PC-3 (cell line): ENCODE measurements at regions not wholly inside any gene's neighbourhood (a gene's known extent, or its start where the extent isn't known, plus 50 kb on each side); places are given as distances from the start of the nearest gene placed in this dataset.

ENCODE experiments used
- ATAC-seq: fragments of 200-7000 bp; cut with Tn5 transposase; 2 replicates; pipeline ENCODE4 v1.9.1; 2020; ENCODE audit warnings: mild to moderate bottlenecking, moderate library complexity
- BruUV-seq: library from RNA; stranded (reverse); fragments of 400-500 nt; replicated peaks from 2 replicates; lab custom pipeline; 2021; lab: Mats Ljungman, UMichigan
- CTCF ChIA-PET: fragments of 300-600 bp; sonication (Branson Sonifier 250); formaldehyde crosslinking; loops from one replicate; lab custom pipeline; 2022; ENCODE audit warnings: antibody characterized with exemption; lab: Charles Lee
- POLR2A ChIA-PET: fragments of 300-600 bp; sonication (Branson Sonifier 250); formaldehyde crosslinking; loops from one replicate; lab custom pipeline; 2022; ENCODE audit warnings: antibody characterized with exemption; ENCODE audit not compliant: unreplicated experiment; lab: Charles Lee
- DNase-seq: peaks from one replicate; pipeline ENCODE4 v3.0.0-alpha.2; 2015
- H2AFZ ChIP-seq: fragments of 300-600 bp; sonication (generic); 2 replicates; pipeline ENCODE4 v1.6.0; 2016; ENCODE audit warnings: antibody characterized with exemption, low read length
- H3F3A ChIP-seq: fragments of 300-600 bp; sonication (generic); one replicate; pipeline ENCODE4 v1.6.0; 2017; ENCODE audit warnings: antibody characterized with exemption, low read length, control low read depth, mild to moderate bottlenecking; ENCODE audit not compliant: unreplicated experiment
- H3K27ac ChIP-seq: fragments of 300-600 bp; sonication (generic); 2 replicates; pipeline ENCODE4 v1.5.1; 2016; ENCODE audit warnings: mild to moderate bottlenecking, low read length
- H3K27me3 ChIP-seq: fragments of 300-600 bp; sonication (generic); 2 replicates; pipeline ENCODE4 v1.6.1; 2016; ENCODE audit warnings: low read length, mixed read lengths
- H3K36me3 ChIP-seq: fragments of 300-600 bp; sonication (generic); 2 replicates; pipeline ENCODE4 v1.6.1; 2016; ENCODE audit warnings: low read depth, mixed run types, low read length, mixed read lengths
- H3K4me1 ChIP-seq: fragments of 300-600 bp; sonication (generic); 2 replicates; pipeline ENCODE4 v1.5.1; 2016; ENCODE audit warnings: low read length; ENCODE audit not compliant: insufficient read depth
- H3K4me2 ChIP-seq: fragments of 300-600 bp; sonication (generic); 2 replicates; pipeline ENCODE4 v1.6.0; 2016; ENCODE audit warnings: low read length
- H3K4me3 ChIP-seq: fragments of 300-600 bp; sonication (generic); 2 replicates; pipeline ENCODE4 v1.5.1; 2016; ENCODE audit warnings: mild to moderate bottlenecking, low read length, mixed read lengths
- H3K79me2 ChIP-seq: fragments of 300-600 bp; sonication (generic); 2 replicates; pipeline ENCODE4 v1.6.1; 2017; ENCODE audit warnings: low read length, mixed read lengths
- H3K9ac ChIP-seq: fragments of 300-600 bp; sonication (generic); 2 replicates; pipeline ENCODE4 v1.6.0; 2016; ENCODE audit warnings: mild to moderate bottlenecking, low read length
- H3K9me2 ChIP-seq: fragments of 300-600 bp; sonication (generic); replicated peaks from 2 replicates; pipeline ENCODE4 v1.6.1; 2016; ENCODE audit warnings: mixed run types, low read length, mixed read lengths
- H3K9me3 ChIP-seq: fragments of 300-600 bp; sonication (generic); 2 replicates; pipeline ENCODE4 v1.6.1; 2016; ENCODE audit warnings: low read length, mixed read lengths
- H4K20me1 ChIP-seq: fragments of 300-600 bp; sonication (generic); 2 replicates; pipeline ENCODE4 v1.6.1; 2016; ENCODE audit warnings: low read length, mixed read lengths
- EZH2 ChIP-seq: fragments of 300-600 bp; sonication (generic); IDR thresholded peaks from one replicate; pipeline ENCODE4 v1.6.1; 2017; ENCODE audit warnings: antibody characterized with exemption, mild to moderate bottlenecking, low read length; ENCODE audit not compliant: unreplicated experiment
- EZH2phosphoT487 ChIP-seq: fragments of 300-600 bp; sonication (generic); IDR thresholded peaks from 2 replicates; pipeline ENCODE4 v1.6.1; 2018; ENCODE audit warnings: mild to moderate bottlenecking, antibody characterized with exemption, low read length, borderline replicate concordance
- intact Hi-C: fragments of 100-400 bp; cut with micrococcal nuclease; formaldehyde crosslinking; loops from 2 replicates; pipeline ENCODE4 v1.9.0; 2023
- TF ChIP-seq, protein P1 (sequence below): fragments of 300-600 bp; sonication (generic); conservative IDR thresholded peaks from 2 replicates; pipeline ENCODE4 v1.5.1; 2017; ENCODE audit warnings: antibody characterized with exemption, low read depth, mild to moderate bottlenecking, low read length

DNA sequence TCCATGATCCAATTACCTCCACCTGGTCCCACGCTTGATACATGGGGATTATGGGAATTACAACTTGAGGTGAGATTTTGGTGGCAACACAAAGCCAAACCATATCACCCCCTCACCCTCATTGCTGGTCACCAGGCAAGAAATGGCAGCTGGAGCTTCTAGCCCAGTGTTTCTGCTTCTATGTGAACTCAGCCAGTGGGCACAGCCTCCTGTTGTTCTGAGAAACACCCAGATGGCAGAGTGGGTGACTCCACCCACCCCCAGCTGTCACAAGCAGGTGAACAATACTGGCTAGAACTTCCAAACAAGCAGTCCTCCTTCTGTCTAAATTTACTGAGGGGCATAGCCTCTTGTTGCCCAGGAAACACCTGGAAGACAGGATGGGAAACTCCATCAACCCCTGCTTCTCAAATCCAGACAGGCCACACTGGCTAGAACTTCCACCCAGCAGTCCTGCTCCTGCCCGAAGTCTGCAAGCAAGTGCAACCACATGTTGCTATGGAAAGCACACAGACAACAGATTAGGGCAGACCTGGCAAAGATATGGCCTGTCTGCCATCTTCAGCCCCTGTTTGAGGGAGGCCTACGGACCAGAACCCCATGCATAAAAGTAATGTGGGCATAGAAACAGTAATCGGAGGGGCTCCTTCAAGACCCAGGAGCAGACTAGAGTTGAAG lies 114.1 kb downstream of the DTWD1 start:
- H3K4me3 ChIP-seq, result no peak overlapping the region
- TF ChIP-seq EZH2 (no peak), EZH2phosphoT487 (no peak)
- TF ChIP-seq, protein P1, sequence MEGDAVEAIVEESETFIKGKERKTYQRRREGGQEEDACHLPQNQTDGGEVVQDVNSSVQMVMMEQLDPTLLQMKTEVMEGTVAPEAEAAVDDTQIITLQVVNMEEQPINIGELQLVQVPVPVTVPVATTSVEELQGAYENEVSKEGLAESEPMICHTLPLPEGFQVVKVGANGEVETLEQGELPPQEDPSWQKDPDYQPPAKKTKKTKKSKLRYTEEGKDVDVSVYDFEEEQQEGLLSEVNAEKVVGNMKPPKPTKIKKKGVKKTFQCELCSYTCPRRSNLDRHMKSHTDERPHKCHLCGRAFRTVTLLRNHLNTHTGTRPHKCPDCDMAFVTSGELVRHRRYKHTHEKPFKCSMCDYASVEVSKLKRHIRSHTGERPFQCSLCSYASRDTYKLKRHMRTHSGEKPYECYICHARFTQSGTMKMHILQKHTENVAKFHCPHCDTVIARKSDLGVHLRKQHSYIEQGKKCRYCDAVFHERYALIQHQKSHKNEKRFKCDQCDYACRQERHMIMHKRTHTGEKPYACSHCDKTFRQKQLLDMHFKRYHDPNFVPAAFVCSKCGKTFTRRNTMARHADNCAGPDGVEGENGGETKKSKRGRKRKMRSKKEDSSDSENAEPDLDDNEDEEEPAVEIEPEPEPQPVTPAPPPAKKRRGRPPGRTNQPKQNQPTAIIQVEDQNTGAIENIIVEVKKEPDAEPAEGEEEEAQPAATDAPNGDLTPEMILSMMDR, result no peak
- H3K9me3 ChIP-seq, result no peaks in the 10 kb centered on the region
- no peak overlapping the region for H3K9ac ChIP-seq
- no peak overlapping the region for H2AFZ ChIP-seq
- H3F3A ChIP-seq, result no peaks in the 10 kb centered on the region
- ChIA-PET CTCF (no interaction called here), POLR2A (no interaction called here)
- no peaks in the 10 kb centered on the region for H3K36me3 ChIP-seq
- H4K20me1 ChIP-seq, result no peaks in the 10 kb centered on the region
- H3K4me2 ChIP-seq, result no peak overlapping the region
- no peaks in the 10 kb centered on the region for H3K9me2 ChIP-seq
- H3K79me2 ChIP-seq, result no peaks in the 10 kb centered on the region
- no TSS peak for BruUV-seq
- ATAC-seq (no peak), DNase-seq (no peak)
- intact Hi-C loops, result no loop called here
- peak overlapping the region; percentile 23; the same call in 1 of the 2 replicates for H3K27ac ChIP-seq
- no peaks in the 10 kb centered on the region for H3K27me3 ChIP-seq
- peaks cover 5% of the 10 kb centered on the region; the same call in 1 of the 2 replicates for H3K4me1 ChIP-seq

DNA sequence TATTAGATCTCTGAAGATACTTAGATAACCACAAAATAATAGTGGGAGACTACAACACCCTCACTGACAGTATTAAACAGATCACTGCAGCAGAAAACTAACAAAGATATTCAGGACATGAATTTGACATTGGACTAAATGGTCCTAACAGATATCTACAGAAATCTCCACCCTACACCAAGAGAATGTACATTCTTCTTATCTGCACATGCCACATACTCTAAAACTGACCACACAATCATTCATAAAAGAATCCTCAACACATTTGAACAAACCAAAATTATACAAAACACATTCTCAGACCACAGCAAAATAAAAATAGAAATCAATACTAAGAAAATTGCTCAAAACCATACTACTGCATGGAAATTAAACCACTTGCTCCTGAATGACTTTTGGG lies 116.3 kb downstream of the DTWD1 start:
- ATAC-seq, result no peak

DNA sequence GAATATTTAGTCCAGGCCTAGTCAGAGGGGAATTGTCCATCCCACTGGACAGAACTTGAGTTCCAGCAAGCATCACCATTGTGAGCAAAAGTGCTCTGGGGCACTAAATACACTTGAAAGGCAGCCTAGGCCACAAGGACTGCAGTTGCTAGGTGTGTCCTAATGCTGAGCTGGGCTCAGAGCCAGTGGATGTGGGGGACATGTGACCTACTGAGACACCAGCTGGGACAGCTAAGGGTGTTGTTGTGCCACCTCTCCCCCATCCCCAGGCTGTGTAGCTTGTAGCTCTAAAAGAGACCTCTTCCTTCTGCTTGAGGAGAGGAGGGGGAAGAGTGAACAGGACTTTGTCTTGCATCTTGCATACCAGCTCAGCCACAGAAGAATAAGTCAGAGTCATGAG lies 120.9 kb downstream of the DTWD1 start:
- Histone ChIP-seq H3K36me3 (no peaks in the 10 kb centered on the region), H3K27ac (no peak overlapping the region), H3K79me2 (no peaks in the 10 kb centered on the region), H3K9me2 (no peaks in the 10 kb centered on the region), H4K20me1 (no peaks in the 10 kb centered on the region), H3K9ac (no peak overlapping the region), H3K4me3 (no peak overlapping the region), H3K4me1 (no peaks in the 10 kb centered on the region), H3K4me2 (no peak overlapping the region), H2AFZ (no peak overlapping the region), H3K9me3 (no peaks in the 10 kb centered on the region), H3K27me3 (no peaks in the 10 kb centered on the region), H3F3A (no peaks in the 10 kb centered on the region)
- POLR2A ChIA-PET, result interaction anchor here (0.6 kb wide), 1 partner anchor 502 kb away, joined by 5 read pairs; no protein-coding TSS in a partner anchor
- CTCF ChIA-PET, result no interaction called here
- DNase-seq (no peak), ATAC-seq (no peak)
- BruUV-seq, result no TSS peak
- intact Hi-C loops, result no loop called here
- no peak for TF ChIP-seq EZH2
- TF ChIP-seq, protein P1, result no peak
- TF ChIP-seq EZH2phosphoT487, result no peak

More for the DNA sequence above, 116.3 kb downstream of the DTWD1 start:
- H3K4me2 ChIP-seq, result no peak overlapping the region
- intact Hi-C loops, result no loop called here
- no peaks in the 10 kb centered on the region for H3K9me2 ChIP-seq
- H3K27me3 ChIP-seq, result no peaks in the 10 kb centered on the region
- ChIA-PET CTCF (no interaction called here), POLR2A (no interaction called here)
- H3K4me1 ChIP-seq, result peaks cover 5% of the 10 kb centered on the region; the same call in 1 of the 2 replicates
- no peaks in the 10 kb centered on the region for H3K79me2 ChIP-seq
- no peak overlapping the region for H3K27ac ChIP-seq
- no peak overlapping the region for H3K4me3 ChIP-seq
- no peaks in the 10 kb centered on the region for H3F3A ChIP-seq
- no peak for TF ChIP-seq EZH2phosphoT487
- no peak for TF ChIP-seq EZH2
- TF ChIP-seq, protein P1, result no peak
- H3K9me3 ChIP-seq, result no peaks in the 10 kb centered on the region
- no peaks in the 10 kb centered on the region for H3K36me3 ChIP-seq
- no TSS peak for BruUV-seq
- no peak for DNase-seq
- H3K9ac ChIP-seq, result no peak overlapping the region
- no peaks in the 10 kb centered on the region for H4K20me1 ChIP-seq
- no peak overlapping the region for H2AFZ ChIP-seq
